NOMO-1 treated with dmso at 0.1 percent for 144 hours (cell line): ENCODE measurements at regions not wholly inside any gene's neighbourhood (a gene's known extent, or its start where the extent isn't known, plus 50 kb on each side); places are given as distances from the start of the nearest gene placed in this dataset.

Source experiments
- DNase-seq: peaks from one replicate; lab custom pipeline; 2025; ENCODE audit not compliant: unreplicated experiment; lab: John Stamatoyannopoulos, UW

- no peak for DNase-seq
Observed at GRCh38 chr7:156234192-156234591, 406.4 kb upstream of the RNF32 start.

- no peak for DNase-seq
Observed at GRCh38 chr7:156232931-156233705, 407.5 kb upstream of the RNF32 start.

GRCh38 chr7:156230576-156230975 is 410.0 kb upstream of the RNF32 start:
- no peak for DNase-seq

- DNase-seq, result no peak
Observed at GRCh38 chr7:156224833-156225225, 412.6 kb upstream of the SHH start.

GRCh38 chr7:156223935-156224832 is 411.9 kb upstream of the SHH start:
- no peak for DNase-seq

- DNase-seq, result no peak
Observed at GRCh38 chr7:156222611-156223010, 410.3 kb upstream of the SHH start.

- no peak for DNase-seq
Observed at GRCh38 chr7:156222151-156222550, 409.9 kb upstream of the SHH start.

- DNase-seq, result no peak
Observed at GRCh38 chr7:156220701-156221100, 408.4 kb upstream of the SHH start.

GRCh38 chr7:156220078-156220605 is 407.9 kb upstream of the SHH start:
- no peak for DNase-seq

- DNase-seq, result no peak
Observed at GRCh38 chr7:156219307-156220077, 407.2 kb upstream of the SHH start.

GRCh38 chr7:156218544-156219306 is 406.5 kb upstream of the SHH start:
- DNase-seq, result no peak

- DNase-seq, result no peak
Observed at GRCh38 chr7:156217803-156218202, 405.5 kb upstream of the SHH start.

- DNase-seq, result no peak
Observed at GRCh38 chr7:156209087-156209486, 396.8 kb upstream of the SHH start.

- DNase-seq, result no peak
Observed at GRCh38 chr7:156207306-156207705, 395.0 kb upstream of the SHH start.

GRCh38 chr7:156206174-156206573 is 393.9 kb upstream of the SHH start:
- DNase-seq, result no peak

- no peak for DNase-seq
Observed at GRCh38 chr7:156204820-156205219, 392.6 kb upstream of the SHH start.

- DNase-seq, result no peak
Observed at GRCh38 chr7:156203923-156204322, 391.7 kb upstream of the SHH start.

GRCh38 chr7:156198277-156198676 is 386.0 kb upstream of the SHH start:
- DNase-seq, result no peak

GRCh38 chr7:156196649-156197048 is 384.4 kb upstream of the SHH start:
- no peak for DNase-seq

GRCh38 chr7:156195276-156195675 is 383.0 kb upstream of the SHH start:
- DNase-seq, result no peak
